Dedifferentiated amniotic fluid mesenchymal stem cell (primary cell): ENCODE measurements at regions not wholly inside any gene's neighbourhood (a gene's known extent, or its start where the extent isn't known, plus 50 kb on each side); places are given as distances from the start of the nearest gene placed in this dataset.
A peak's percentile ranks its signal among the peaks of the same experiment; 100 is the strongest.

ENCODE experiments used
- DNase-seq: peaks from one replicate; pipeline ENCODE4 v3.0.0-alpha.2; 2016; ENCODE audit errors: extremely low spot score

DNA sequence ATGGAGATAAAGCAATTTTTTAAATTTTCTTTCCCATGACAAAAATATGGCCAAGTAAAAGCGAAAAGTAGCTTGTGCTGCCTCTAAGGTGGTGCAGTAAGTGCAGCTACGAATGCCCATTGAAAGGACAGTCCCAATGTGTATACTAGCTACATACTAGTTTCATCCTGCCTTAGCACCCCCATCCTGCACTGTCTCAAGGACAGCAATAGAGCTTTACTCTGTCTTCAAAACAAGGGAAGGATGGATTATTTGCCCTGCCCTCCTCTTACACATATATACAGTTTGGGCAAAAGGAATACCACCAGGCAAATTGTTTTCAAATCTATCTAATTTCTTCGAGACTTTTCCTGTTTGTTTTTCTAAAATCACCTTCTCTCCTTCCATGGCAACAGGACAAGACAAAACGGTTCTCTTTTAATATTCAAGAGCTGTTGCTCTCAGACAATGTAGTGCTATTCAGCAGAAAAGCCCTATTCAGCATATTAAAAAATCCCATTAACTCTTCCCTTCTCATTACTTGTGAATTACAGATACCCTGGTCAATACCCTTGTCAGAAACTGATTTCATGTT, 75.1 kb upstream of the SLC7A11 start:
- no peak for DNase-seq

DNA sequence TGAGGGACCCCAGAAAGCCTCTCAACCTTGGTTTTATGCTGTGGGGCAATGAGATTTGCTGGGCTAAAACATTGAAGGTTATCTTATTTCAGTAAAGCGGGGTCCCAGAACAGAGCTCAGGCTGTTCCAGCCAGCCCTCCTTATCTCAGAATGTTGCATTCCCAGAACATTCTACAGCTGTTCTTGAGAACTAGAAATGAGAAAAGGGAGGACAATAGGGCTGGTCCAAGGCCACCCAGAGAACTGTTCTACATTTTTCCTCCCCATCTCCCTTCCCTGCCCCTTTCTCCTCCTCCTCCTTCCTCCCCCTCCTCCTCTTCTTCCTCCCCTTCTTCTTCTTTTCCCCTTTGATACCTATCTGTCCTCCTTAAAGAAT, 70.4 kb upstream of the SLC7A11 start:
- no peak for DNase-seq

DNA sequence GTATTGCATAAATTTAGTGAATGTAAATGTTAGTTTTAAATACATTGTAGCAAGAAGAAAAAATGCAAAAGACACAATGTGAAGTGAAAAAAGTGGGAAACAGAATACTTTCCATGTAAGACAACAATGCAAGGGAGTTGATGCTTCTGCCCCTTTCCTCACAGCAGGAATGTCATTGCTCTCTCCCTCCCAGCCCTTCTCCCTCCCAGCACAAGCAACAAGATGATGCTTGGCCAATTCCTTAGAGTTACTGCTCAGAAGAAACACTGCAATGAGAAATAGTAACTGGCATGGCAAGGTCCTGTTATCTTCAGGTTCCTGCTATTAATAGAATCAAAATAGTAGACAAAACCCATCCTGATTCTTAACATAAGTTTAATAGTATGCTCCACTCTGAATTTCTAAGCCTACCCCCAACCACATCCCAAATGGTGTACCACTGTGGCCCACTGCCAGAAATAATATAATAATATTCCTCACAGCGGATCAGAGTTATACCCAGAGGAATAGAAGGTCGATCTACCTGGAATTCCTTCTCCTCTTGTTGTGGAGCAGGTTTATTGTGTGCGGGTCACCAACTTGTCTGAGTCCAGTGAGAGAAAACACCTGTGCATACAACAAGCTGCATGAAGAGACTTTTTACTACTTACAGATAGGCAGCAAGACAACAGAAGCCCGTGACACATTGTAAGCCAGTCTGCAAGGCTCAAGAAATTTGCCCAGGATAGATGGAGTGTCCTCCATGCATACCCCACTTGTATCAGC, 69.8 kb upstream of the SLC7A11 start:
- peak; percentile 50 for DNase-seq

DNA sequence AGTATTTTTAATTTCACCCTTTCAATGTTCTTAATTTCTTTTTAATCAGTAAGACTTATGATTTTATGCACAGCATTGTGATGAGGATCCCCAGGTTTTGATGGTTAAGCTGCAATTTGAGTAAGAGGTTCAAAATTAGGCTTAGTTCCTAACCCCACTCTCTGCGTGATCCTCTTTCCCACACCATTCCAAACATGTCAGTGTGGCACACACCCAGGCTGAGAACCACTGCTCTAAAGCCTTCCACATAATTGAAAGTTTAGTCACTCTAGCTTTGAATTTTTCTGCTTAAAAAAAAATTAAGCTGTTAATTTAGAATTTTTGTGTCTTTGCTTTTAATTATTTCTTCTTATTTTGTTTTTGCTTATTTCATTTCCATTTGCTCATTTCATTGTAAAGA, 68.8 kb upstream of the SLC7A11 start:
- peak; percentile 65 for DNase-seq

DNA sequence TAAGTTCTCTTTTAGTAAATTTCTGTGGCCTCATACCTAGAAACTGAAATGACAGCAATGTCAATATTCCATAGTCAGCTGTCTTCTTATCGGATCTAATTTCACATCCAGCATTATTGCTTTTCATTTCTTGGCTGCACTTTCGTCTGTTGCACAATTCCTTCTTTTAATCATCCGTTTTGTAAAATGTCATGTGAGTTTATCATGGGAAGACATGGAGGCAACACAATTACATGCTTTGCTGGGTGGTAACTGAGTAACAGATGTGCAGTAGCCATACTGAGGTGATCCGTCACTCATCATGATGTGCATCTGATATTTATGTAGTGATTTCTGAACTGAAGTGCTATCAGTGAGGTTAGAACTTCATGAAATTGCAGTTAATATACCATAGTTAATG, 68.3 kb upstream of the SLC7A11 start:
- DNase-seq: no peak

DNA sequence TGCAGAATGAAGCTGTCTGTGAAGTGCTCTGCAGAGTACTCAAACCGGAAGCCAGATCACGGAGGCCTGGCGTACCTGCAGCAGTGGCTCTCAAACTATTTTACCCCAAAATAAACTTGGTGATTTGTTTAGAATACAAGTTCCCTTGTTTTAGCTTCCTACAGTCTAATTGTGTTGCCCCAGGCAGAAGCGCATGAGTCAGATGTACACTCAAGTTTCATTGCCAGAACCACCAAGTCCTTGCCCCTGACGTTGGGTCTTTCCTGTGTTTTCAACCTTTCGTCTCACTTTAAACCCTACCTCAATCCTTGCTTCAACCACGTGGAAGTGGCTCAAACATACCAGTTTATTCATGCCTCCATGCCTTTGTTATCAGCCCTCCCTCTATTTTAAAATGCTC, 66.2 kb upstream of the SLC7A11 start:
- DNase-seq: peak; percentile 81

DNA sequence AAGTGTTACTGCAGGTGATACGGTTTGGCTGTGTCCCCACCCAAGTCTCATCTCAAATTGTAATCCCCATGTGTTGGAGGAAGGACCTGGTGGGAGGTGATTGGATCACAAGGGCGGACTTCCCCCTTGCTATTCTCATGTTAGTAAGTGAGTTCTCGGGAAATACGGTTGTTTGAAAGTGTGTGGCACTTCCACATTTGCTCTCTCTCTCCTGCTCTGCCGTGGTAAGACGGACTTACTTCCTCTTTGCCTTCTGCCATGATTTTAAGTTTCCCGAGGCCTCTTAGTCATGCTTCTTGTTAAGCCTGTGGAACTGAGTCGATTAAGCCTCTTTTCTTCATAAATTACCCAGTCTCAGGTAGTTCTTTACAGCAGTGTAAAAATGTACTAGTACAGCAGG, 65.2 kb upstream of the SLC7A11 start:
- no peak for DNase-seq

DNA sequence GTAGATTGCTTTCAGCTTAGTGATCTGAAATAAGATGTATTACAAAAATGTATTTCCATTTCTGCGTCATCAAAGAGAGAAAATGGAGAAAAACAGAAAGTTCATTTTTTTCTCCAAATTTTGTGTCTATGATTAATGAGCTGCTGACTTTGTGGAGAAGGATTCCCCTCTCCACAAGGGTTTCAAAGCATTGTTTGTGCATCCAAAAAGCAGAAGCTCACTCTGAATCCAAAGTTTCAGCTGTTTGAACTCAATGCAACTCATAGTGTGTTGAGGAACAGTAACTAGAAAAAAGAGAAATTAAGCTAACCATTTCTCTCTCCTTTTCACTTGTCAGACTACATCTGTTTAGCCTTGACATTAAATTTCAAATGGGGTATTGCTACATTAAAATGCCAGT, 62.9 kb upstream of the SLC7A11 start:
- DNase-seq: no peak

DNA sequence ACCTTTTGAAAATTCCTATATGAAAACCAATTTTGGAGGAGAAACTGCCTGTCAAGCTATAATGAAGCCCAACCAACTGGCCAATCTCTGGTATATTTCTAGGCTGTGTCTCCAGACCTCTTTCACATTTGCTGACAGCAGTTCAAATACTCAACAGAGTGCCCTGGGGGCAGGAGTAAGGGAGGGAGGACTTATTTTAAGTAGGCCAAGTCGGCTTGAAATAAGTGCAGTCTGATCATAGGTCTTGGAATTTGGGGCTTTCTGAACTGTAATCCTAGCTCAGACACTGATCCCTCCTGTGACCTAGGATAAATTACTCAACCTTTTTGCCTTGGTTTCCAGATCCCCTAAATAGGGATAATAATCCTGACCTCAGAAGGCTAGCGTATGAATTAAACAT, 59.4 kb upstream of the SLC7A11 start:
- DNase-seq: peak; percentile 56

DNA sequence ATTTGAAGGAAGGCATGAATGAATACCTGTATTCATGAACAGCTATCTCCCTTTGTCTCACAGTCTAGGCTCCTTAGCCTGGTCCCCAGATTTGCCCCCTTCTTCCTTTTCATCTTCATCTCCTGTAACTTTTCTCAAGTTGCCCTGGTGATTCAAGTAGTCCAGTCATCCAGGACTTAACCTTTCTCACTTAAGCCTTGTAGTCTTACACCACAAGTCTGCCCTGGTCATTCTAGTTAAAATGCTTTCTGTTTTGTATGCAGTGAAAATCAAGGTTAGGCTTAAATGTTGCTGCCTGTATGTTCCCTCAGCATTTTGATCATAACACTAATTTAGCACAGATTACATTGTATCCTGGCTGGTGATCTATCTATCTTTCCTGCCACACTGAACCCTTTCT, 58.5 kb upstream of the SLC7A11 start:
- DNase-seq: no peak

DNA sequence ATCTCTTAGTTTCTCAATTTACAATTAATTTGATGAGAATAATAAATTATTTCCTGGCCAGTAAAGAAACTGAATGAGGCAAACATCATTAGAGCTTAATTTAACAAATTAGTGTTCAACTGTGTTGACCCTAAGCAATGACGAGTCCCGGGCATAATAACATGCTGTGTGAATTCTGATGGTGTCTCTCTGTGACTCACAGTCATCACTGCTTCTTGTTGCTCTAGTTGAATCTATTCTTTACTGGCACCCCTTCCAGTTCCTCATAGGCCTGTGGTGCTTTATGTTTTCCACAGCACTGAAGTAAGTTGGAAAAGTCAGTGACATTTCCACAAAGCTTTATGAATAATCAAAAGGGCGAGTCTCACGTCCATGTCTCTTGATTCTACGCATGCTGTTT, 57.7 kb upstream of the SLC7A11 start:
- DNase-seq: no peak

DNA sequence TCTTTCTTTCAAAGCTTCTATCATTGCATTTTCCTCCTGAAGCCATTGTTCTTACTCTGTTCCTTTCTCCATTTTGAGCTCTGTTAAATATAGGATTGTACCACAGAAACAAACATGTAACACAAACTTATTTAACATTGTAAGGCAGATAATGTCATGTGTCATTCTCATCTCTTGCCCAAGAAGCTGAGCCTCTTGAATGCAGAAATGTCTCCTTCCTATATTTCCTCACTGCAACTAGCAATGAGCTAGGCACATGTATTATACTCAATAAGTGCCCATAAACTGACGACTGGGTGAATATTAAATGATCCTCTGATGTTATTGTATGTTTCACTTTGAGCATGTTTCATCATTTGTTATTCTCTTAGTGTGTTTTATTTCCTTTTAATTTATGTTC, 56.7 kb upstream of the SLC7A11 start:
- DNase-seq: no peak

DNA sequence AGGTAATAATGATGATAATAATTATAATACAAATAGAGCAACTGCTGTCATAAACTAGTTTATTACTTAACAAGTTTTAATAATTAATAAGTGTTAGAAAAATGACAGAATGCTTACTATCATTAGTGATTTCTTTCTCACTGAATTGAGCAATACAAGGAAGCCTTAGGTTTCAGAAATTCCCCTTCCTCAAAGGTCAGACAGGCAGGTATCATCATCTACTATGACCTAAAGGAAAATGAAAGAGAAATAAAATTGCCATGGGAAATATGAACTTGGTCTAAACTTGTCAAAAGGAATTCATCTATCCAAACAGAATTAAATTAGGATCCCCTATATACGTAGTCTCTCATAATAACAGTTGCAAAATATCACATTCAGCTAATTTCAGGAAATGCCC, 56.3 kb upstream of the SLC7A11 start:
- DNase-seq: no peak

DNA sequence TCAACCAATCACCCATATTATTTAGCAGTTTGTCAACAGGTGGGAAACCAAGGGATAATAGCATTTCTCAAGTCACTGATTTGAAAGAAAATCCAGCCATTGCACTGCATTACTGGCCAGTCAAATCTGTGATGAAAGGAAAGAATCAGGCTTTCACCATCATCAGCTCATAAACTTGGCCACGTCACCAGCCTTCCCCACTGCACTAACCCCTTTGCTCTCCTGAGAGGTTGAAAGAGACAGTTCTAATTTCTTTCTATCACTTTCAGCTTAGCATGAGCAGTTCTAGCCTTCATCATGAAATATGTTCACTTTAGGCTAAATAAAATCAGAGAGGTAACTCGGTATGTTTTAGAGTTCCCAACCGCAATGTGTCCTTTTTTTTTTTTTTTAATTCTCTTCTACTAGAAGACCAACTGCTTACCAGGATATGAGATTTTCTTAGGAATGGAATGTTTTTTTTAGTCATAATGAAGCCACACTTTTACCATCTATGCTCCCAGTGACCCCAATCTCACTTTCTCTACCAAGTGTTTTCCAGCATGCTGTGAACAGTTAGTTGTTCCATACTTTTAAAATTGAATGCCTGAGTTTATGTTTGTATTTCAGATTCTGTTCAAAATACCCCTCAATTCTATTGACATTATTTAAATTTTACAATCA, 55.7 kb upstream of the SLC7A11 start:
- no peak for DNase-seq

DNA sequence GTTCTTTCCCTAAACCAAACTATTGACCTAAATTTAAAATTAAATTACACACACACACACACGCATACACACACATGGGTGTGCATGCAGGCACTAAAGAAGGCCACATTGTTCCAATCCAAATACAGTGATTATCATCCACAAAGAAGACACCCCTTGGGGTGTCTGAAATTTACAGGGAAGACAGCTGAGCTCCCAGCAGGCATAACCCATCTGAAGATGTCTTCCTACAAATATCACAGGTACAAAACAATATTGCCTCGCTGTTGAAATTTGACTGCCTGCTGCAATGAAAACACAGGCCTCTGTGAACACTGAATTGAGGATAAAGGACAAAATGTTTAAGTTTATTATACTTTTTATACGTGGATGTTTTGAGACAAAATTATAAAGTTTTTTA, 50.2 kb upstream of the SLC7A11 start:
- DNase-seq: no peak
